Peyer's patch (tissue), 4 donors: ENCODE measurements at regions not wholly inside any gene's neighbourhood (a gene's known extent, or its start where the extent isn't known, plus 50 kb on each side); places are given as distances from the start of the nearest gene placed in this dataset.

Source experiments
- CTCF ChIP-seq, 6 experiments: fragments of 450-650 bp in 4 of 6; fragments of 200-600 bp in 2 of 6; sonication (generic) in 1 of 6; IDR thresholded peaks; one replicate each; pipeline ENCODE4 v1.5.1; 2017 to 2019; ENCODE audit warnings: antibody characterized with exemption in 6 of 6, mild to moderate bottlenecking in 3 of 6, moderate library complexity in 1 of 6
- POLR2A ChIP-seq, 2 donors: fragments of 450-650 bp; IDR thresholded peaks; one replicate each; pipeline ENCODE4 v1.5.1; 2017; ENCODE audit warnings: antibody characterized with exemption in 2 of 2, mild to moderate bottlenecking in 2 of 2, moderate library complexity in 2 of 2

- TF ChIP-seq CTCF (IDR thresholded peaks at IDR 0.05) (no peak), POLR2A (IDR thresholded peaks at IDR 0.05) (no peak)
Observed at GRCh38 chr9:88775037-88775471, 216.2 kb upstream of the S1PR3 start.
